GM19035 (cell line): ENCODE measurements at regions not wholly inside any gene's neighbourhood (a gene's known extent, or its start where the extent isn't known, plus 50 kb on each side); places are given as distances from the start of the nearest gene placed in this dataset.
"Not testable (repeated sequence)": the region's sequence is repeated elsewhere in the genome, so short reads cannot be mapped to it uniquely, and the experiment has no call there.

Experiments used
- ATAC-seq: cut with Tn5 transposase; IDR thresholded peaks from one replicate; pipeline ENCODE4 v1.9.1; 2021; ENCODE audit not compliant: unreplicated experiment

- no peak for ATAC-seq
Observed at GRCh38 chr2:106339609-106340008, 128.6 kb downstream of the RGPD3 start.

DNA sequence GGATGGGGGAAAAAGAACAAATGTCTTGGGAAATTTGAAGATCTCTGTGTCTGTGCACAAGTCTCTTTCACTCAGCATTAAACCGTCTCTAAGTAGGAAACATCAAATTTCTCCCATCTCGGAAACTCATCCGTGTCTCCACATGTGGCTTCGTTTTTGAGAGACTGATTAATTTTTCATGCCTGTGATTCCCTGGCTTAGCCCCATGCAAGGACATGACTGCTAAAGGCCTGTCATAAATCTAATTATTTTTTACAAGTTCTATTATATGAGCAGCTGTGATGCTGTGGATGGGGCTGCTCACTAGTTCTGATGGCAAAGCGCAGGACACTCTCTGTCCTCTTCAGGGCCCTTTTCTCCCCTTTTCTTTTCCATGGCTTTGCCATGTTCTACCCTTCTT lies 129.1 kb downstream of the RGPD3 start:
- no peak for ATAC-seq

DNA sequence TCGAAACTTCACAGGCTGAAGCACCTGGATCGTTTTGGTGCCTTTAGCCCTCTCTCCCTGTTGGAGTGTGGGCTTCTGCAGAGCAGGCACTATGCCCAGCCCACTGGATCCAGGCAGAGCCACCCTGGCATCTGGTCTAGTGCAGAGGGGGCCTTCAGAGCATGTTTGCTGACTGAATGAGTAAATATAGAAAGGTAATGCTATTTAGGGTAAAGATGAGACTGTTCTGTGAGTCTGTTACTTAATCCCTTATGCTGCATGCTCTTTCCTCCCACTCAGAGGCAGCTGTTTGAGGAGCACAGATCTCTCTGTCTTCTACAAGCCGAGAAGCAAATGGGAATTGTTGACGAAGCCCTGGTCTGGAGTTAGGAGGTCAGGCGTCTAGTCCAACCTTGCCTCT lies 130.2 kb downstream of the RGPD3 start:
- no peak for ATAC-seq

GRCh38 chr2:106336737-106337136 lies 131.5 kb downstream of the RGPD3 start:
- ATAC-seq, result no peak

DNA sequence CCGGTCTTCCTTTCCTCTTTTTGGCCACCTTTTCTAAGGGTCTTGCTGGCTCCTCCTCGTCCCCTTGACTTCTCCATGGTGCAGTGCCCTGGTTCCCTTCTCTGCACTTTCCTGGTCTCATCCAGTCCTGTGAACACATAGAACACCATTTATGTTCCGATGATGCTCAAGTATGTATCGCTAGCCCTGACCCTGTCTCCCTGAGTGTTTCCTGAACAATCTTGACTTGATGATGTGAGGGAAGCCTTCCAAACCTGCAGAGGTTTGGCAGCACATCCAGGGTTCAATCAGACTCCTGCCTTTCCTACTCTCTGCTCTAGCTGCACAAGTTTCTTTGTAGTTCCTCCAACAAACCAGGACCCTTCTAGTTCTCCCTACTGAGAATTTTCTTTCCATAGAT lies 132.1 kb downstream of the RGPD3 start:
- no peak for ATAC-seq

- no peak for ATAC-seq
Observed at GRCh38 chr2:106334802-106335201, 133.4 kb downstream of the RGPD3 start.

- not testable (repeated sequence) for ATAC-seq
Observed at GRCh38 chr2:106333253-106333873, 134.8 kb downstream of the RGPD3 start.

DNA sequence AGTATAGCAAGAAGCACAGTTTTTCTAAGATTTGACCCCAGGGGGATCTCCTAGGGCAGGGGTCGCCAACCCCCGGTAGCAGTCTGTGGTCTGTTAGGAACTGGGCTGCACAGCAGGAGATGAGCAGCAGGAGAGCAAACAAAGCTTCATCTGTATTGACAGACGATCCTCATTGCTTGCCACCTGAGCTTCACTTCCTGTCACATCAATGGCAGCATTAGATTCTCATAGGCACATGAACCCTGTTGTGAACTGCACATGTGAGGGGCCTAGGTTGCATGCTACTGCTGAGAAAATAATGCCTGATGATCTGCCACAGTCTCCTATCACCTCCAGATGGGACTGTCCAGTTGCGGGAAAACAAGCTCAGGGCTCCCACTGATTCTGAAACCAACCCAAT lies 136.2 kb downstream of the RGPD3 start:
- ATAC-seq, result no peak

DNA sequence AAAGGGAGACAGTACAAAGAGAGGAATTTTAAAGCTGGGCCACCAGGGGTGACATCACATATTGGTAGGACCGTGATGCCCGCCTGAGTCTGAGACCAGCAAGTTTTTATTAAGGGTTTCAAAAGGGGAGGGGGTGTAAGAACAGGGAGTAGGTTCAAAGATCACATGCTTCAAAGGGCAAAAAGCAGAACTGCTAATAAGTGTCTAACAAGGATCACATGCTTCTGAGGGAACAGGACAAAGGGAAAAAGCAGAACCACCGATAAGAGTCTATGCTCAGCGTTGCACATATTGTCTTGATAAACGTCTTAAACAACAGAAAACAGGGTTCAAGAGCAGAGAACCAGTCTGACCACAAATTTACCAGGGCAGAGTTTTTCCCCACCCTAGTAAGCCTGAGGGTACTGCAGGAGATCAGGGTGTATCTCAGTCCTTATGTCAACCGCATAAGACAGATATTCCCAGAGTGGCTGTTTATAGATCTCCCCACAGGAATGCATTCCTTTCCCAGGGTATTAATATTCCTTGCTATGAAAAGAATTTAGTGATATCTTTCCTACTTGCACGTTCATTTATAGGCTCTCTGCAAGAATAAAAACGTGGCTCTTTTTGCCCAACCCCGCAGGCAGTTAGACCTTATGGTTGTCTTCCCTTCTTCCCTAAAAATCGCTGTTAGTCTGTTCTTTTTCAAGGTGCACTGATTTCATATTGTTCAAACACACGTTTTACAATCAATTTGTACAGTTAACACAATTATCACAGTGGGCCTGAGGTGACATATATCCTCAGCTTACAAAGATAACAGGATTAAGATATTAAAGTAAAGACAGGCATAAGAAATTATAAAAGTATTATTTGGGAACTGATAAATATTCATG lies 136.5 kb upstream of the UXS1 start:
- ATAC-seq, result not testable (repeated sequence)

DNA sequence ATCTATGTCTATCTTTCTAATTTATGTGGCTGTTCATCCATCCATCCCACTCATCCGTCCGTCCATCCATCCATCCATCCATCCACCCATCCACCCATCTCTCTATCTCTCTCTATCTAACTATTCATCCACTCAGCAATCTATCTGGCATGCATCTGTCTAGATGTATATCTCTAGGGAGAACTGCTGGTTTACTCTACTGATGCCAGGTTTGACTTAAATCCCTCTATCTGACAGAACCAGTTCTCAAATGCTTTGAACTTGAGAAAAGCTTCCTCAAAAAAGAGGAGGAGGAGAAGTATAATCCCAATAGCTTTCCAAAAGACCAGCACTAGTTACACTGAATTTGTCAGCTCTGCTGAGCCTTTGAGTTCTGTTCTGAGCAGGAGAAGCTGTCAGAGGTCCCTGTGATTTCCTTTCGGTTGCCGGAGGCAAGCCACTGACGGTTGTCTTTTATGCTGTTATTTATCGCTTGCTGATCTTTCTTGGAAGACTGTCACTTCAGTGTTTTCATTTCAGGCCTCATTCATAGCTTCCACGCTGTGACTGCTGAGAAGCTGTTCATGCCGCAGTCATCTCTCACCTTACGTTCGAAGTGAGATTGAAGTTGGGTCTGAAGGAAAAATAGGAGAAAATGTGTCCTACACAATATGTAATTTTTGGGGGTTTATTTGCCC lies 129.4 kb upstream of the UXS1 start:
- no peak for ATAC-seq

- ATAC-seq, result no peak
Observed at GRCh38 chr2:106322281-106322680, 128.2 kb upstream of the UXS1 start.

DNA sequence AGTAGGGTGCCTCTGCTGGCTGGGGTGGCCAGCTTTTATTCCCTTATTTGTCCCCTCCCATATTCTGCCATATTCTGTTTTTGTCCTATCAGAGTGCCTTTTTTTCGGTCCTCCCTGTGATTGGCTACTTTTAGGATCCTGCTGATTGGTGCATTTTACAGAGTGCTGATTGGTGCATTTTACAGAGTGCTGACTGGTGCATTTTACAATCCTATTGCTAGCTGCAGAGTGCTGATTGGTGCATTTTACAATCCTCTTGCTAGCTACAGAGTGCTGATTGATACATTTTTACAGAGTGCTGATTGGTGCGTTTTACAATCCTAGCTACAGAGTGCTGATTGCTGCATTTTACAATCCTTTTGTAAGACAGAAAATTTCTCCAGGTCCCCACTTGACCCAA lies 126.3 kb upstream of the UXS1 start:
- ATAC-seq, result not testable (repeated sequence)

GRCh38 chr2:106316915-106317314 lies 122.8 kb upstream of the UXS1 start:
- ATAC-seq, result no peak

GRCh38 chr2:106314444-106314843 lies 120.3 kb upstream of the UXS1 start:
- no peak for ATAC-seq

DNA sequence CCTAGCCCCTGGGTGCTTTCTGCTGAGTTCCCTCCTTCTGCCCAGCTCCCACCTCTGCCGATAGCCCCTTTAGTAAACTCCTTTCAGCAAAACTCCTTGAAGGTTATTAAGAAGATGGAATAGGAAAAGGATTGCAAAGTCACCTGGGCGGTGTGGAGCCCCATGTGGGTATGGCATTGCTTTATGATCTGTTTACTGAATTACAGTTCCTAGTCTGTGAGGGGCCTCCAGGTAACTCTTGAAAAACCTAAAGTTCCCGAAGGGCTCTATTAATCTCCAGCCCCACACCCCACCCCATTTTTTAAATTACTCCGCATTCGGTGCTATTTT lies 116.9 kb upstream of the UXS1 start:
- no peak for ATAC-seq

DNA sequence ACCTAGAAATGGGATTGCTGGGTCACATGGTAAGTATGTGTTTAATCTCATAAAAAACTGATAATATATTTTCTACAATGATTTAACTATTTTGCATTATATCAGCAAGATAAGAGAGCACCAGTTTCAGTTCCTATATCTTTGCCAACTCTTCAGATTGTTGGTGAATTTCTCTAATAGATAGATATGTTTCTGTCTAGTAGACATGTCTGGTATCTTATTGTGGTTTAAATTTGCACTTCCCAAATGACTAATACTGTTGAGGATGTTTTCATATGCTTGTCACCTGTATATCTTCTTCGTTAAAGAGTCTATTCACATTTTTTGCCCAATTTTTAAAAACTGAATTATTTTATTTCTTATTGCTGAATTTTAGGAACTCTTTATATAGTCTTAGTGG lies 113.8 kb upstream of the UXS1 start:
- no peak for ATAC-seq

DNA sequence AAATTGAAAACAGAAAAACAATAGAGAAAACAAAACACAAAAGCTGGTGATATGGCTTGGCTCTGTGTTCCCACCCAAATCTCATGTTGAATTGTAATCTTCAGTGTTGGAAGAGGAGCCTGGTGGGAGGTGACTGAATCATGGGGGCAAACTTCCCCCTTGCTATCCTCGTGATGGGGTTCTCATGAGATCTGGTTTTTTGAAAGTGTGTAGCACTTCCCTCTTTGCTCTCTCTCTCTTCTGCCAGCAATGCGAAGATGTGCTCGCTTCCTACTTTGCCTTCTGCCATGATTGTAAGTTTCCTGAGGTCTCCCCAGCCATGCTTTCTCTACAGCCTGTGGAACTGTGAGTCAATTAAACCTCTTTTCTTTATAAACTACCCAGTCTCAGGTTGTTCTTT lies 112.3 kb upstream of the UXS1 start:
- no peak for ATAC-seq

DNA sequence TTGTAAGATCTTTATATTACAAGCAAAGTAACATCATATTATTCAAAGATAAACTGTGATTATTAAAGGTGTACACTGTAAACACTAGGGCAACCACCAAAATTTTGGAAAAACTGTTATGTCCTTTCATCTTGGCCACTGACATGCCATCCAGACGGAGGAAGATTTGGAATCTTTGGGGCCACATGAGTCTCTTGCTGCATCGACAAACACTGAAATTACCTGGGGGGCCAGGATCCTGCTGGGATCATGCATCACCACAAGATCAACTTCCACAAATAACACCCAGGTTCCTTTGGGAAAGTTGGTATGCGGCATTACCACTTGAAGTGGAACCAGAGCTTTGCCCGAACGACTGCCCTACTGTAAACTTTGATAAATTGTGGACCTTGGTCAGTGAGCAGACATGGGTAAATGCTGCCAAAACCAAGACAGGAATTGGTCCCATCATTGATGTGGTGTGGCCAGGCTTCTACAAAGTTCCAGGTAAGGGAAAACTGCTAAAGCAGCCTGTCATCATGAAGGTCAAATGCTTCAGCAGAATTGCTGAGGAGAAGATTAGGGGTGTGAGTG lies 110.6 kb upstream of the UXS1 start:
- no peak for ATAC-seq

GRCh38 chr2:106299696-106300095 lies 105.6 kb upstream of the UXS1 start:
- ATAC-seq, result no peak

DNA sequence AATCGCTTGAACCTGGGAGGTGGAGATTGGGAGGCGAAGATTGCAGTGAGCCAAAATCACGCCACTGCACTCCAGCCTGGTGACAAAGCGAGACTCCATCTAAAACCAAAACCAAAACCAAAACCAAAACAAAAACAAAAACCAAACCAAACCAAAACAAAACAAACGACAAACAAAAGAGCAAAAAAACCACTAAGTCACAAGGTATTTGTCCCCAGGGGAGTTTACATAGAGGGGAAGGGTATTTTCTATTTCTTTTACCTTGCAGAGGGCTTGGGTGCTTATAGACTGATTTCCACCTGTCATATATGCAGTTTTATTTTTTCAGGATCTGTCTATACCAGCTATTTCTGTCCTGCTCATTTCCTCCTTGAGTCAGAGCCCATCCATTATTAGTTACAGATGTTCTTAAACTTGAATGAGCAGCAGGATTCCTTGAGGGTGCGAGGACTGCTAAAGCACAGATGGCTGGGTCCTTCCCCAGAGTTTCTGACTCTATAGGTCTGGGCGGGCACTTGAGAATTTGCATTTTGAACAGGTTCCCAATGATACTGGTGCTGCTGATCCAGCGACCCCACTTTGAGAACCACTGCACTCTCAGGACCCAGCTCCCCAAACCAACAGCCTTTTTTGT lies 102.2 kb upstream of the UXS1 start:
- ATAC-seq, result no peak

- no peak for ATAC-seq
Observed at GRCh38 chr2:106294182-106294581, 100.1 kb upstream of the UXS1 start.
